Fibroblast of villous mesenchyme (primary cell): ENCODE measurements at regions not wholly inside any gene's neighbourhood (a gene's known extent, or its start where the extent isn't known, plus 50 kb on each side); places are given as distances from the start of the nearest gene placed in this dataset.

Experiments
- DNase-seq: peaks from one replicate; pipeline ENCODE4 v3.0.0-alpha.2; 2010; ENCODE audit warnings: low read depth
- H3K4me3 ChIP-seq: 2 replicates; pipeline ENCODE4 v1.5.1; 2011; ENCODE audit warnings: low read depth, mild to moderate bottlenecking, low read length
- CTCF ChIP-seq: IDR thresholded peaks from 2 replicates; pipeline ENCODE4 v1.5.1; 2012; ENCODE audit warnings: low read depth, mild to moderate bottlenecking, low read length; ENCODE audit not compliant: insufficient read depth

- no peak for DNase-seq
- no peak for TF ChIP-seq CTCF
- no peak overlapping the region for H3K4me3 ChIP-seq
These were observed 79.3 kb upstream of the GATA5 start for GRCh38 chr20:62554898-62555641.

GRCh38 chr20:62555642-62556420, 80.0 kb upstream of the GATA5 start:
- TF ChIP-seq CTCF: no peak
- no peak overlapping the region for H3K4me3 ChIP-seq
- DNase-seq: no peak

- no peak for DNase-seq
- no peak overlapping the region for H3K4me3 ChIP-seq
- TF ChIP-seq CTCF: no peak
These were observed 81.7 kb upstream of the GATA5 start for GRCh38 chr20:62557462-62557861.

GRCh38 chr20:62557999-62558408, 82.2 kb upstream of the GATA5 start:
- H3K4me3 ChIP-seq: no peak overlapping the region
- no peak for DNase-seq
- TF ChIP-seq CTCF: no peak

- no peak overlapping the region for H3K4me3 ChIP-seq
- no peak for DNase-seq
- no peak for TF ChIP-seq CTCF
These were observed 83.0 kb upstream of the GATA5 start for GRCh38 chr20:62558779-62559178.

GRCh38 chr20:62560162-62560561, 82.1 kb upstream of the SLCO4A1 start:
- DNase-seq: no peak
- TF ChIP-seq CTCF: no peak
- no peak overlapping the region for H3K4me3 ChIP-seq

GRCh38 chr20:62561182-62561581, 81.1 kb upstream of the SLCO4A1 start:
- no peak for TF ChIP-seq CTCF
- no peak overlapping the region for H3K4me3 ChIP-seq
- no peak for DNase-seq
